Type B pancreatic cell (in vitro differentiated cells): ENCODE measurements at regions not wholly inside any gene's neighbourhood (a gene's known extent, or its start where the extent isn't known, plus 50 kb on each side); places are given as distances from the start of the nearest gene placed in this dataset.
"Not testable (repeated sequence)": the region's sequence is repeated elsewhere in the genome, so short reads cannot be mapped to it uniquely, and the experiment has no call there.

Experiments used
- DNase-seq: peaks from one replicate; pipeline ENCODE4 v3.0.0; 2021; ENCODE audit warnings: mixed read lengths; ENCODE audit not compliant: unreplicated experiment; ENCODE audit errors: extremely low spot score
- H3K27ac Mint-ChIP-seq: 2 replicates; pipeline ENCODE4 v1.8.0; 2021; ENCODE audit warnings: mild to moderate bottlenecking, mixed read lengths
- H3K27me3 Mint-ChIP-seq: 2 replicates; pipeline ENCODE4 v1.8.0; 2021; ENCODE audit warnings: mixed read lengths
- H3K36me3 Mint-ChIP-seq: 2 replicates; pipeline ENCODE4 v1.8.0; 2021; ENCODE audit warnings: mixed read lengths
- H3K4me1 Mint-ChIP-seq: one replicate; pipeline ENCODE4 v1.8.0; 2021; ENCODE audit warnings: mixed read lengths; ENCODE audit not compliant: unreplicated experiment
- H3K4me3 Mint-ChIP-seq: 2 replicates; pipeline ENCODE4 v1.8.0; 2021; ENCODE audit warnings: mild to moderate bottlenecking, mixed read lengths
- H3K9me3 Mint-ChIP-seq: 2 replicates; pipeline ENCODE4 v1.8.0; 2021; ENCODE audit warnings: mixed read lengths
- CTCF ChIP-seq: fragments of 200-600 bp; sonication (generic); conservative IDR thresholded peaks from 2 replicates; pipeline ENCODE4 v1.5.0; 2021; ENCODE audit warnings: antibody characterized with exemption, mild to moderate bottlenecking

GRCh38 chr4:144851948-144852347 lies 206.0 kb downstream of the HHIP start:
- no peaks in the 10 kb centered on the region for H3K27me3 Mint-ChIP-seq
- H3K27ac Mint-ChIP-seq, result no peak overlapping the region
- no peaks in the 10 kb centered on the region for H3K9me3 Mint-ChIP-seq
- H3K36me3 Mint-ChIP-seq, result no peaks in the 10 kb centered on the region
- no peaks in the 10 kb centered on the region for H3K4me1 Mint-ChIP-seq
- TF ChIP-seq CTCF, result no peak
- DNase-seq, result no peak
- H3K4me3 Mint-ChIP-seq, result no peak overlapping the region

GRCh38 chr4:144861471-144861870 lies 215.5 kb downstream of the HHIP start:
- H3K4me1 Mint-ChIP-seq, result no peaks in the 10 kb centered on the region
- H3K27ac Mint-ChIP-seq, result no peak overlapping the region

GRCh38 chr4:144862210-144862609 lies 216.3 kb downstream of the HHIP start:
- DNase-seq, result no peak
- no peaks in the 10 kb centered on the region for H3K4me1 Mint-ChIP-seq
- H3K4me3 Mint-ChIP-seq, result no peak overlapping the region
- no peaks in the 10 kb centered on the region for H3K36me3 Mint-ChIP-seq
- no peak overlapping the region for H3K27ac Mint-ChIP-seq
- peaks cover 10% of the 10 kb centered on the region for H3K9me3 Mint-ChIP-seq
- TF ChIP-seq CTCF, result no peak
- H3K27me3 Mint-ChIP-seq, result no peaks in the 10 kb centered on the region

More at GRCh38 chr4:144861471-144861870, 215.5 kb downstream of the HHIP start:
- DNase-seq, result no peak
- no peak for TF ChIP-seq CTCF
- Mint-ChIP-seq H3K4me3 (no peak overlapping the region), H3K9me3 (peaks cover 6% of the 10 kb centered on the region), H3K36me3 (no peaks in the 10 kb centered on the region), H3K27me3 (no peaks in the 10 kb centered on the region)

DNA sequence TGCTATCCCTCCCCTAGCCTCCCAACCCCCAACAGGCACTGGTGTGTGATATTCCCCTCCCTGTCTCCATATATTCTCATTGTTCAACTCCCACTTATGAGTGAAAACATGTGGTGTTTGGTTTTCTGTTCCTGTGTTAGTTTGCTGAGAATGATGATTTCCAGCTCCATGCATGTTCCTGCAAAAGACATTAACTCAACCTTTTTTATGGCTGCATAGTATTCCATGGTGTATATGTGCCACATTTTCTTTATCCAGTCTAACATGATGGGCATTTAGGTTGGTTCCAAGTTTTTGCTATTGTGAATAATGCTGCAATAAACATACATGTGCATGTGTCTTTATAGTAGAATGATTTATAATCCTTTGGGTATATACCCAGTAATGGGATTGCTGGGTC lies 218.9 kb downstream of the HHIP start:
- not testable (repeated sequence) for H3K27me3 Mint-ChIP-seq, H3K4me1 Mint-ChIP-seq, DNase-seq, H3K4me3 Mint-ChIP-seq, H3K36me3 Mint-ChIP-seq, H3K9me3 Mint-ChIP-seq, H3K27ac Mint-ChIP-seq

DNA sequence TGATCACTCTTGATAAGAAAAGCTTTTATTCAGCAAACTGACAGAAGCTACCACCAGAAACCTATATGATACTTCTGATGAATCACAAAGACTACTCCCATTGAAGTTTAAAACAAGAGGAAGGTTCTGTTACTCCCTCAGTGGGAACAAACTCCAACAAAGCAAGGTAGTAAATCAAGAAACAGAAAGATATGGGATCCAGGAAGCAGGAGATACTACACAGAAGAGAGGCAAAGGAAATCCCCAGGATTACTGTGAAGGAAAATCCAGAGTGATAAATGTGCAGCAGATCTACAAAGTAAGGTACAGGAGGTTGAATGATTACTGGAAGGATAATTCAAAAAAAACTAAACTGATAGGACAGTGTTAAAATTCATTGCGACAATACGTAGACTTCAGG lies 222.4 kb downstream of the HHIP start:
- Mint-ChIP-seq H3K4me3 (no peak overlapping the region), H3K27ac (no peak overlapping the region), H3K4me1 (peaks cover 4% of the 10 kb centered on the region), H3K9me3 (peaks cover 6% of the 10 kb centered on the region), H3K27me3 (no peaks in the 10 kb centered on the region), H3K36me3 (no peaks in the 10 kb centered on the region)
- DNase-seq, result no peak
- no peak for TF ChIP-seq CTCF

DNA sequence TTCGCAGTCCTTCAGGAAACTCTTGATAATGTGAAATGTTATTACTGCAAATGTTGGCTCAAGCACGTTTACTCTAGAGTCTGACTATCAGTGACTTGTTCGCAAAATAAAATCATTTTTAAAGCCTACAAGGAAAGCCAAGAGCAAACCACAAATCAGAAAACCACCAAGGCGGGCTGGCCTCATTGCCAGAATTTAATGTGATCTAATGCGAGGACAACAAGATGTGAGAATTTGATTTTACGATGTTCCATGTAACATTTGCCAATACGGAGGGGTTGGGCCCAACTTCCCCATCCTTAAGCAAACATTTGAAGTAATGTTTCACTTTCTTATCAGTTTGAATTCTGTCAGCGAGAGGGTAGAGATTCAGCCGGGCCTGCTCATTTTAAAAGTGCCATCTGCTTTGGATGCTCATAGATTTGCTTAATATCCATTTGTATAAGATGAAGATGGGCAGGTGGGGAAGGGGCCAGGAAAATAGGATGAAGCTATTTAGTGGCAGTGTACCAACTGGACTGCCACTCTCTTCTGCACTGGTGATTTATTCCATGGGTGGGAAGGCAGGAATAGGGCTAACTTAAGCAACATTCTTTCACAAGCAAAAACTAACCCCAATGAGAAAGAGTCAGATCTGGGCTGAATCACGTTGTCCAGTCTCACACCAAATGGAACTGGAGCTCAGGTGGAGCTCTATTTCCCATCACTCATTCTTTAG lies 225.3 kb downstream of the ANAPC10 start:
- Mint-ChIP-seq H3K27ac (no peak overlapping the region), H3K4me1 (peaks cover 4% of the 10 kb centered on the region), H3K4me3 (no peak overlapping the region), H3K36me3 (no peaks in the 10 kb centered on the region), H3K27me3 (no peaks in the 10 kb centered on the region), H3K9me3 (no peaks in the 10 kb centered on the region)
- no peak for DNase-seq
- TF ChIP-seq CTCF, result no peak
